ENCODE measurements at regions not wholly inside any gene's neighbourhood (a gene's known extent, or its start where the extent isn't known, plus 50 kb on each side); places are given as distances from the start of the nearest gene placed in this dataset.

GRCh38 chr1:173414136-173414535, 63.0 kb upstream of the PRDX6 start (continued):
- TF ChIP-seq CHD7 (IDR thresholded peaks at IDR 0.05; ENCODE audit: insufficient replicate concordance, low read length): no peak

Data from H1 (cell line).